HG03469 (cell line): ENCODE measurements at regions not wholly inside any gene's neighbourhood (a gene's known extent, or its start where the extent isn't known, plus 50 kb on each side); places are given as distances from the start of the nearest gene placed in this dataset.
"Not testable (repeated sequence)": the region's sequence is repeated elsewhere in the genome, so short reads cannot be mapped to it uniquely, and the experiment has no call there.

Experiments used
- ATAC-seq: cut with Tn5 transposase; IDR thresholded peaks from one replicate; pipeline ENCODE4 v1.9.1; 2021; ENCODE audit warnings: mild to moderate bottlenecking, moderate library complexity, moderate number of reproducible peaks; ENCODE audit not compliant: unreplicated experiment

DNA sequence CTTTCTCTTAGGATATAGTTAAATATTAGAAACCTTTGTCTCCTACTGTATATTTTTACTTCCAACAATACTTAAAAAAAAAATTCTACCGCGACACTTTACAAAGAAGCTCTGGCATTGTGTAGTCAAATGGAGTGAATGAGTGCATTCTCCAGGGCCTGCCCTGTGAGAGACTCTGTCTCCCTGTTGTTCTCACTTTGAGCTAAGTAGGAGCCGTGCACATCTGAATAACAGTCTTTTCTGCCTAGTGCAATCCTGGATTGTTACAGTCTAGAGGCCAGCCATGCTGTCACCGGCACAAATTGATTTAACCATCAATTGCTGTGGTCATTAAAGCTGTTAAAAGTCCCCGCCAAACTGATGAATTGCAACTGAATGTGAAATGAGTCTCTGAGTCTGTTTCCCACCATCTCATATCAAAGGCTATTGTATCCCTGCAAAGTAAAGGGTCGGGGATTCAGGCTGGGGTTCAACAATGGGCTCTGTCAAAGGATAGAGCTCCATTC lies 156.0 kb downstream of the RFPL4B start:
- ATAC-seq, result no peak

DNA sequence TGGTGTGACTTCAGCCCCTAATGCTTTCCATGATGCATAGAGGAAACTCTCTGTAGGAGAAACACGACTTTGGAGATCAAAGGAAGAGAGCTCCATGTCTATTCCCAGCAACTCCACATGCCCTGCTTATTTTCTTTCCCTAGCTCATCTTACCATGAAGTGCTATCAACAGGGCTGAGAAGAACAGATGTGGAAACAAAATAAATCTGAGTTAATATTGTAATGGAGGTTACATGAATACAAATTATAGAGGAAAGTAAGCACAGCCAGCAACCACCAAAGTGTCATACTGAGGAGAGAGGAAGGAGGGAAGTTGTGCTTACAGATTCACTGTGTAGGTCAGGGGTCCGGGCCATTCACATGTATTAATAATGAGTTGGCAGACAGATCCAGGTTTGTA lies 157.5 kb downstream of the RFPL4B start:
- no peak for ATAC-seq

DNA sequence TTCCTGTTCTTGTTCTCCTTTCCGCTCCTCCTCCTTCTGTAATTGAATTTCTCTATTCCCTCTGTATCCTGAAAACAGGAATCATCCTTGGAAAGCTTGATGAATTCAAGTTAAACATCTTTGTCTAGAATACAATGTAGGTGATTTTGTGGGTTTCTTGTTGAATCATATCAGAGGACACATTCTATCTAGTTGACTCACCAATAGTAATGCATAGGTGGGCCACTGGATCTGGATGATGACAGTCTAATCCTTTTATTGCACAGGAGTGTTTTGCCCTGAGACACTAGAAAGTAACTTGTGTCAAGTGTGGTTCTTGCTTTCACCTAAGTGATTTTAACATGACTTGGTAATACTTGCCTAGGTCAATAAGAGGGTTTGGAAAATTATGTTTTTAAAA lies 164.3 kb downstream of the RFPL4B start:
- ATAC-seq, result no peak

DNA sequence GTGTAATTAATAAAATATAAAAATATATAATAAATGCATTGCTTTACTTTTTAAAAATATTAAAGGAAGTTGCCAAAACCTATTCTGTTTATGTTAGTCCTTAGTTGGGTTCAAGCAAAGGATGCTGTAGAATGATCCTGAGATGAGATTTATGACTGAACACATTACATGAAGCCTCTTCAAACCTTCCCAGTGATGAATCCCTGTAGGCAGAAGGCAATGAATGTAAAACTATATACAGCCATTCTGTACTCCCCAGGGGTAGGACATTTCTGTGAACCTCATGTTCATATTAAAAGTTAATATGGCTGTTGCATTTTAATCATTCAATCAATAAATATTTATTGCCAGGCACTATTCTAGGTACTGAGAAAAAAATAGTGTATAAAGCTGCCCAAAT lies 166.0 kb downstream of the RFPL4B start:
- ATAC-seq, result no peak

DNA sequence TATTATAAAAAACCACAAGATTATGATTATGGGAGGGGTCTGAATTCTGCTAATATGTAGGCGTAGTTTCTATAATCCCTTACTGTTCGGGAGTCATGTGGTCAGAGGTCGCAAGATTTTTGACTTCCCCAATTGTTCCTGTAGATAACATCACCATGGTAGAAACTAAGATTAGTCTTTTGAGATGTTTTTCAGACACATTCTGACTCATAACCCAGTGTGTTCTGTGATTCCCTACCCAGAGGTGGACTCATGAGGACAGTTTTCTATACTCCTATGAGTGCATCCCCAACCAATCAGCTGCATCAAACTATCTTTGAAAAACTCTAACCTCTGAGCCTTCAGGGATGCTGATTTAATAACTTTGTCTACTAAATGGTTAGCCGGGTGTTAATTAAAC lies 175.5 kb downstream of the RFPL4B start:
- ATAC-seq, result no peak

DNA sequence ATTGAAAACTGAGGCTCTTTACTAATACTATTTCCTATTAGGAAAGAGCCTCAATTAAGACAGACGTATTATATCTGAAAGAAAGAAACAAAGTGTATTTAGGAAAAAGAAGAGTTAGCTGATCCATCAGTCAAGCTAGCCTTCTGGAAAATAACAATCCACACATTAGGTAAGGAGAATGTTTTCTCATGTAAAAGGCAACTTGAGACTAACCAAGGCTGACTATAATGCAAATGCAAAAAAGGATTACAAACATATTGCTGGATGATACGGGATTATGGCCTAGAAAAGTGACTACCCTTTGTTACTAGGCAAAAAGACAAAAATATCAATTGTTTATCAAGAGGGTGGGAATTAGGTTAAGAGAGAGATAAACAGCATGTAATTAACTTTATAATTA lies 176.9 kb downstream of the RFPL4B start:
- no peak for ATAC-seq

GRCh38 chr6:112525749-112526148 lies 178.6 kb downstream of the RFPL4B start:
- ATAC-seq, result no peak

DNA sequence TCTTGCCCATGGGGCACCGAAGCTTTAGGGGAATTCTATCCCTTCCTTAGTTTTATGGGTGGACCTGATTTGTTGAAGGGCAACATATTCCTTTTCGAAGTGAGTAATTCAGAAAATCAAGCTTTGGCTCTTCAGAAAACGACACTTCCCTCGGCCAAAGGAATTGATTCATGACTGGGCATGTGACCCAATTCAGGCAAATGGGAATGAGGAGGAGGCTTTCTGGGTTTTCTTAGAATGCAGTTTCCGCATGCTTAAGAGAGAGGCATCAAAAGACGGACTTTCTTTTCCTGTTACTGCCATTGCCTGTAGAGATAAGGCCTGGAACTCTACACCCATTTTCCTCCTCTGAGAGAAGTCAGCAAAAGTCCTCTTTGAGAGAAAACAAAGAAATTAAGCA lies 179.5 kb downstream of the RFPL4B start:
- no peak for ATAC-seq

GRCh38 chr6:112528306-112528705 lies 181.2 kb downstream of the RFPL4B start:
- not testable (repeated sequence) for ATAC-seq

GRCh38 chr6:112535816-112536215 lies 188.7 kb downstream of the RFPL4B start:
- ATAC-seq, result no peak

DNA sequence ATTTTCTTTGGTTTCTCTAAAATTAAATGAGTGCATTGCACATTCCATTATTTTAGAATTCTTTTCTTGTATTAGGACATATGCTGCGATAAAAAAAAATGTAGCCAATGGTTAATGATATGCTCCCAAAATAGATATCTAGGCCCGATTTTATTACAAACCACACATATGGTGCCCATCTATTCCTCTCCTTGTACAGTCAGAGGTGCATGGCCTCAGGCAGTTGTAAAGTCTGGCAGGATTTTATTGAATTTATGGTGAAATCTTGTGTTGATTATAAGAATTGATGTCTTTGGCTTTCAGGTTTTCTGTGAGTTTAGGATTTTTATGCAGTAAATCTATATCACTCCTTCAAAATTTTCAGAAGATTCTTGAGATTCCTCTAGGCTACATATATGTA lies 192.2 kb downstream of the RFPL4B start:
- ATAC-seq, result no peak

DNA sequence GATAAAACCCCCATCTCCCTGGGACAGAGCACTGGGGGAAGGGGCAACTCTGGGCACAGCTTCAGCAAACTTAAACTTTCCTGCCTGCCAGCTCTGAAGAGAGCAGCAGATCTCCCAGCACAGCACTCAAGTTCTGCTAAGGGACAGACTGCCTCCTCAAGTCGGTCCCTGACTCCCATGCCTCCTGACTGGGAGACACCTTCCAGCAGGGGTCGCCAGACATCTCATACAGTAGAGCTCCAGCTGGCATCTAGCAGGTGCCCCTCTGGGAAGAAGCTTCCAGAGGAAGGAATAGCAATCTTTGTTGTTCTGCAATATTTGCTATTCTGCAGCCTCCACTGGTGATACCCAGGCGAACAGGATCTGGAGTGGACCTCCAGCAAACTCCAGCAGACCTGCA lies 194.7 kb downstream of the RFPL4B start:
- not testable (repeated sequence) for ATAC-seq

- not testable (repeated sequence) for ATAC-seq
Observed at GRCh38 chr6:112547321-112548085, 200.4 kb downstream of the RFPL4B start.

DNA sequence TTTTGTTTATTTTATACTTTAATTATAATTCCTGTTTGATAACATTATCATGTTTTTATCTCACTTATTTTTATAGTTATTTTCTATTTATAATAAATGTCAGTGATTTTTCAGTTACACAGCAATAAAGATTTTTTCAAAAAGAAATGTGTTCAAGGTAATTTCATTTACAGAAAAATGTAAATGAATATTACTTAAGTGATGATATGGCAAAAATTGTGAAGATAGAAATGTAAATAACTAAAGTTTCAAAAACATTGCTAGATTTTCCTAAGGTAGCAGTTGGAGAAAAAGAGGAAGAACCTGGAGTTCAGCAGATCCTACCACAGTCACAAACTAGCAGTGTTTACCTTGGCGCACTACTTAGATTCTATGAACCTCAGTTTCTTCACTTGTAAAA lies 202.6 kb downstream of the RFPL4B start:
- no peak for ATAC-seq

GRCh38 chr6:112557435-112557834 lies 210.3 kb downstream of the RFPL4B start:
- no peak for ATAC-seq

DNA sequence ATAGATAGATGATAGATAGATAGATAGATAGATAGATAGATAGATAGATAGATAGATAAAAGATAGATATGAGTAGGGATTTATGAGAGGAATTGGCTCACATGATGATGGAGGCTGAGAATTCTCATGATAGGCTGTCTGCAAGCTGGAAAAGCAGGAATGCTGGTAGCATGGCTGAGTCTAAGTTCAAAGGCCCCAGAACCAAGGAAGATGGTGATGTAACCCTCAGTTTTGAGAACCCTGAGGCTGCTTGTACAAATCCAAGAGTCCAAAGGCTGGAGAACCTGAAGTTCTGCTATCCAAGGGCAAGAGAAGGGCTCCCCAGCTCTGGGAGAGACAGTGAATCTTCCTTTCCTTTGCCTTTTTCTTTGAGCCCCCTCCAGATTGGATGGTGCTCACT lies 210.8 kb downstream of the RFPL4B start:
- no peak for ATAC-seq

- no peak for ATAC-seq
Observed at GRCh38 chr6:112560651-112561050, 213.5 kb downstream of the RFPL4B start.

DNA sequence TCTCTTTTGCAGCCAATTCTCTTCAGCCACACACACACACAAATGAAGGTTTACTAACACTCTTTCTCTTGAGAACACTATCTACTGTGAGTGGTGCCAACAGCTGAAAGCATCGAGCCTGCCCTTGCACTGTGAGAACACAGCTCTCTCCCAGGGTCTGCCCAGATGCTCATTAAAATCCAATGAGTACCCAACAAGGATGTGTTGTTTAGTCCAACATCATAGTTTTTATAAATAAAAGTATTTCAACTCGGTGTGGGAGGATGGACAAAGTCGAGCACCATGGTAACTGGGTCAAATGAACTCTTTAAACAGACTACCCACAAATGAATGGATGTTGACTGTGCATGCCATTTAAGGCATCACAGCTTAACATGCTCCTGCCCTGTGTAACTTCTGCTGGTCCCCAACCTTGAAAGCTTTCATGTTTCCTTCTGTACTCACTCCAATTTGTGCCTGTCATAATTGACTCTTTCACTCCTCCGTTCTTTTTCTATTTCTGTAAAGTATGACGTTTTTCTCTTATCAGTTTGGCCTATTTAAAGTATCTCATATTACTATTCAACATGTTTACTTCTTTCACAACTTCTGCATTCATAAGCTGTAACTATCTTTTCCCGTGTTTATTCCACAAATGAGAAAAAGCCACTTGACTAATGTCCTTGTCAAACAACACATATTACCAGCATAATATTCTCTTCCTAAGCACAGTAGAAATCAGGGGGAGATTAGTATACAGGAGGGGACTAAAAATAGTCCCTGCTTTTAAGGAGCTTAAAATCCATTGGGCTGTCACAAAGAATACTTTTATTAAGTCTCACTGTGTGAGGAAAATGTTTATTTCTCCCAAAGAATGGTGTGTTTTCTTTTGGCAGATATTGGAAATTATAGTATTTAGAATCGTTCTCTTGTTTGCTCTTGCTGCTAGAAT lies 215.4 kb downstream of the RFPL4B start:
- no peak for ATAC-seq

DNA sequence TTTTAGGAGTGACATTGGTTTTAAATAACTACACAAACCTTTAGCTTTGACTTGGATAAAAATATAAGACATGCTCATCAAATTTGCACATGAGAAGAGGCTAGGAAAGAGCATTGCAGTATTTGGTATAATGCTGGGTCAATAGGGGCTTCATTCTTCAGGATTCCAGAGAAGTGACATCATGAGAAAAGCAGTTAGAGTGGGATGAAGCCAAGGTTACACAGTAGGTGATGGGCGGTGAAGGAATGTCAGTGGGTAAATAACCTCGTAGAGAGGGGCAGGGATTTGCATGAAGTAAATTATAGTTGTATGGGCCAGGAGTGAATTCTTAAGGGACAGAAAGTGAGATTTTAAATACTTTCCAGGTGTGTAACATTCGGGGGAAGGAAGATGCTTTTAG lies 216.2 kb downstream of the RFPL4B start:
- ATAC-seq, result no peak

GRCh38 chr6:112568066-112568465 lies 220.9 kb downstream of the RFPL4B start:
- ATAC-seq, result no peak

DNA sequence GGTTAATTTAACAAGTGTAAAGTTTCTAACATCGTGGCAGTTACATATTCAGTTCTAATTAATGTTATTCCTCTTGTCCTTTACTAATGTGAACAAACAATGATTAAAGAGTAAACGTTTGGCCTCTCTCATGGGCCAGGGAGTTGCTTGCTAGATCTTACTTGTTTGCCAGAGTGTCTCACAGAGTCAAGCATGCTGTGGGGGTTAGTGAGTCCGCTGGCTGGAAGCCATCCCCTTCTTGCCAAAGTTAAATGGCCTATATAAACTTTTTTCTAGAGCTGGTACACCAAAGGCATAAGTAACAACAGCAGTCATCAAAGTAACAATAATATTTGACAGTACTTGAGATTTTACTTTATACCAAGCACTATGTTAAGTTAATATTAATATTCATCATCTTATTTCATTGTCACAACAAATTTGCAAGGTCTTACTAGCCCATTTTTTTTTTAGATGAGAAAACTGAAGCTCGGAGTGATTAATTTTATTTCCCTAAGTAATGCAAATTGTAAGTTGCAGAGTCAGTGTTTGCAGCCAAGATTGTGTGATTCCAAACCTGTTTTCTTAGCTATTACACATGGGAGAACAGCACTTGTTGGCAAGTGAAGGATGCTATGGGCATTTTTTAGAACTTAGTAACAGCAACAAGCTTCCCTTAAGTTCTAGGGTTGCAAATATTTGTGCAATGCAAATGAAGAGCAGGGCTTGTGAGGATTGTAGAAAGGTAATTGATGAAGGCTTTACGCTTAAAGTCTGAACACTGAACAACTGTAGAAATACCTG lies 224.5 kb downstream of the RFPL4B start:
- ATAC-seq, result no peak
